Frontal cortex (tissue), 1 donor: ENCODE measurements at regions not wholly inside any gene's neighbourhood (a gene's known extent, or its start where the extent isn't known, plus 50 kb on each side); places are given as distances from the start of the nearest gene placed in this dataset. TPM values are rescaled to one million over a fixed set of nuclear protein-coding genes. Genes with fewer than 3 reads are reported as not detected.

ENCODE experiments used
- small RNA-seq: library from RNA; depleted of rRNA; stranded (forward); fragments of <200 nt; gene quantifications from one replicate; pipeline ENCODE3, GENCODE V24; 2014

Small RNAs in the stretch of these regions (small RNA-seq; reads per million reads assigned to genes)
- gene AC097535.2 (not detected), gene RF01210 (not detected), gene RNU6-573P (not detected)
